ENCODE measurements at regions not wholly inside any gene's neighbourhood (a gene's known extent, or its start where the extent isn't known, plus 50 kb on each side); places are given as distances from the start of the nearest gene placed in this dataset.
"Not testable (repeated sequence)": the region's sequence is repeated elsewhere in the genome, so short reads cannot be mapped to it uniquely, and the experiment has no call there.

DNA sequence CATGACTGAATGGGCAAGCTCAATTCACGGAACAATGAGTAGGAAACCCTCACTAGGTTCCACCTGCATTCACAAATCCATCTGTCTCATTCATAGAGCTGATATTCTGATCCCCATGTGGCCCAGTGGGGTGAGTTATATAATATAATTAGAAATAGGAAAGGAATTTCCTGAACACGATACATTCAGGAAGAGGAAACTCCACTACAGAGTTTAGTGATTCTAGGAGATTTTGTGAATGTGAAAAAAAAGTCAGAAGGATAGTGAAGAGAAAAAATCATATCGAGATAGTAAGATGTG lies 471.2 kb downstream of the GASK1B start:
- in situ Hi-C loops (cut with HindIII; ENCODE audit: low sequenced_read_pairs): no loop called here

DNA sequence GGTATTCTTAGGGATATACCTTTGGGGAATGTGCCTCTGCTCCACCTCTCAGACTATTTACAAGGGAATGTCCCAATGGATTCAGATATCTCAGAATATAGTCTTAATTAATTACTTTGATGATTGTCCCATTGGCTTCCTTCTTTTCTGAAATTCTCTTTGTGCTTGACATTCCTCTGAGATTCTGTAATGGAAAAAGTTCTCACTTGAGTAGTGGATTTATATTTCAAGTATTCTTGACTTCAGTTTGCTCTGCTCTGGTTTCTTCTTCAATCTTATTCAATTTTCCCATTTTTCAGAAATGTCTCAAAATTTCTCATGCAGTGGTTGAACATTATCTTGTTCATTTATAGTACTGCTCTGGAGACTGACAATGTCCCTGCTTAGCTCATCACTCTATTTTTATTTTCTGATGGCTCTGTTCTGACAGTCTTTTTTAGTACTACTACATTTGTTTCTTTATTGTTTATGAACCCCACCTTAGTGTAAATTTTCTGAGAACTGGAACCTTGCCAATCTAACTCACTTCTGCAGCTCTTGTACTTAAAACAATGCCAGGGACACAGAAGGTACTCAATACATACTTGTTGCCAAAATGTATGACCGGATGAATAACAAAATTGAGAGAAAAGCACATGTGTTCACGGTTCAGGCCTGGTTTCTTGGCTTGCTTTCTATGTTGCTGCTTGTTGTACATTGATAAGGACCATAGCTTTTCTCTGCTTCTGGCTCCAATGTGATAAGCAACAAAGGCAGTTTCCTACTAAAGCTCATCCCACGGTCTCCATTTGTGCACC lies 471.7 kb downstream of the GASK1B start:
- in situ Hi-C loops (cut with HindIII; ENCODE audit: low sequenced_read_pairs): no loop called here

DNA sequence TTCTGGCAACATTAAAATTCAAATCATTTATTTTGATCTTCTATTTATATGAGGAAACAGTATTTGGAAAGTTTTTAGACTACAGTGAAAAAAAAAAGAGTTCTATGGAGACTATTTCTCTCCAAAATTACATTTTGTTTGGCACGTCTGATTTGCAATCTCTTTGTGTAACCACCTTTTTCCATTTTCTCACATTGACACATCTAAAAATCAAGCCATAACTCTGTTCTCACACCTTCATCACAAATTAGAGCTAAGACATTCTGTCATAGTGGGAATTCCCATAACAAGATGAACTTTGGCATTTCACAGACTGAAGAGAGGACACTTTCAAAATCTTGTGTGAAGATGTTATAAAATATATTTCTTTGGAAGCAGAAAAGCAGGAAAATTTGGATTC lies 468.9 kb downstream of the GRIA2 start:
- in situ Hi-C loops (cut with HindIII; ENCODE audit: low sequenced_read_pairs): no loop called here

DNA sequence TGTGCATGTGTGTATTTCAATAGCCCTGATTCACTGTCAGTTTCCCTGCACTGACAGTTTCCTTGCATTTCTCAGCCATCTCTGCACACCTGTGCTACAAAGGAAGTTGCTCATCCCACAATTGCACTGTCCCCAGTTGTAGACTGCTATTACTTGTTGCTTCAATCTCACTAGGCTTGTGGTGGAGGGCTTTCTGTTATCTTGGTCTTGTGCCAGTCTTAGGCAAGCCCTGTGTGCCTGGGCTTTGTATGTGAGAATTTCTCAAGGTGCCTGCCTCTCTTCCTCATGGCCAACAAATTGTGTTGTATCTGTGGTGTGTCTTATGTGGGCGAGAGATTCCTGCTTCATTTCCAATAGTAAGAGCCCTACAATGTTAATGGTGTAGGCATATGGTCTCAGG lies 467.4 kb downstream of the GRIA2 start:
- in situ Hi-C loops (cut with HindIII; ENCODE audit: low sequenced_read_pairs): no loop called here

DNA sequence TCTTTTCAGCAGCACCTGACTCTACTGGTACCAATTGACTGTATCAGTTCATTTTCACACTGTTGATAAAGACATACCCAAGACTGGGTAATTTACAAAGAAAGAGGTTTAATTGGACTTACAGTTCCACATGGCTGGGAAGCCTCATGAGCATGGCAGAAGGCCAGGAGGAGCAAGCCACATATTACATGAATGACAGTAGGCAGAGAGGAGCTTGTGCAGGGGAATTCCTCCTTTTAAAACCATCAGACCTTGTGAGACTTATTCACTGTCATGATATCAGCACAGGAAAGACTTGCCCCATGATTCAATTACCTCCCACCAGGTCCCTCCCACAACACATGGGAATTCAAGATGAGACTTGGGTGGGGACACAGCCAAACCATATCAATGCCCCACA lies 458.8 kb downstream of the GRIA2 start:
- in situ Hi-C loops (cut with HindIII; ENCODE audit: low sequenced_read_pairs): not testable (repeated sequence)

DNA sequence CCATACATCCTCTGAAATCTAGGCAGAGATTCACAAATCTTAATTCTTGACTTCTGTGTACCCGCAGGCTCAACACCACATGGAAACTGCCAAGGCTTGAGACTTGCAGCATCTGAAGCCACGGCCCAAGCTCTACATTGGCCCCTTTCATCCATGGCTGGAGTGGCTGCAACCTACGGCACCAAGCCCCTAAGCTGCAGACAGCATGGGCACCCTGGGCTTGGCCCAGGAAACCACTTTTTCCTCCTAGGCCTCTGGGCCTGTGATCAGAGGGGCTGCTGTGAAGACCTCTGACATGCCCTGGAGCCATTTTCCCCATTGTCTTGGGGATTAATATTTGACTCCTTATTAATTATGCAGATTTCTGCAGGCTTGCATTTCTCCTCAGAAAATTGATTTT lies 457.9 kb downstream of the GRIA2 start:
- in situ Hi-C loops (cut with HindIII; ENCODE audit: low sequenced_read_pairs): no loop called here

DNA sequence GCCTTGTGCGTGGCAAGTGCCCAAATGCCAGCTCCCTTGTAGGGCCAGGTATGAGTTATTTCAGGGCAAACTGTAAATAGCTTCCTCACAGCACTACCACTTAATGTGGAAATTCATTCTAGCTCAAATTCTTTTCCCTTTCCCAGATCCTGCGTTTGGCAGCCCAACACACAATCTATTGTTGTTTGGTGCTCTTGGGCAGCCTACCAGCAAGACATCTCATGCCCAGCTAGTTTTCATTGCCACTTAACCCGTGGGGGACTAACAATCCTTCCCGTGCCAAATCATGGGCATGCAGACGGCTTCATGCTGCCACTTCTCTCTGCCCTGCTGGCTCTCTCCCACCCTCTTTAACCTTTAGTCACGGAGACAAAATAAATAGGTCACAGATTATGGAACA lies 454.2 kb downstream of the GRIA2 start:
- in situ Hi-C loops (cut with HindIII; ENCODE audit: low sequenced_read_pairs): no loop called here

DNA sequence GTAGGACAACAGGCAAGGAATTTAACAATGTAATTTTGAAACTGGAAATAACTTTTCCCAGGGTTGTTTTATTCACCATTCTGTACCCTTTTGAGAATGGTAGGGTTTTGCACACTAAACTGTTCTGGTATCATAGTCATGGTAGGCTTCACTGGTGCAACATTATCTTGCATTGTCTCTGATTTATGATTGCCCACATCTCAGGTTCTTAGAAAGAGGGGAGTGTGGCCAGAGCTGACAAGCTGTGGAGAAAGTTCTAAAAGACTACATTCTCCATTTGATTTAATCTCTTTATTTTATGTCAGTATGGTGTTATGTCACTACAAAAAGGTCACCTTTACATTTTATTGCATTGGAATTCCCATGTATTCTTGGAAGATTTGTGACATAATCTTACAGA lies 447.3 kb downstream of the GRIA2 start:
- in situ Hi-C loops (cut with HindIII; ENCODE audit: low sequenced_read_pairs): no loop called here

DNA sequence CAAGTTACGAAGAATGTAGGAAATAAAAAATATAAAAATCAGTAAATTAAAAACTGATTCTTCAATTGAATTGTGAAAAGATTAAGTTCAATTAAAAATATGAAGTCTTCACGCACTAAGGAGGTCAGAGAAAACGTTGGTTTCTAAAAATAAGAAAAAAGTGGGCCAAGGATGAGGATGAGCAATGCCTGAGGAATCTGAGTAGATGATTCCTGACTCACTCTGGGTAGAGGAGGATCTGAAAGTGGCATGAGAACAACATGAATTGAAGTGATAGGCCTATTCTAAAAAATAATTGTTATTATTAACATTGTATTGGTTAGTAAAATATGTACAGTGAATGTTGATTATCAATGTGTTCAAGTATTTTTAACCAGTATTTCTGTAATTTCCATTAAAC lies 444.2 kb downstream of the GRIA2 start:
- in situ Hi-C loops (cut with HindIII; ENCODE audit: low sequenced_read_pairs): no loop called here

DNA sequence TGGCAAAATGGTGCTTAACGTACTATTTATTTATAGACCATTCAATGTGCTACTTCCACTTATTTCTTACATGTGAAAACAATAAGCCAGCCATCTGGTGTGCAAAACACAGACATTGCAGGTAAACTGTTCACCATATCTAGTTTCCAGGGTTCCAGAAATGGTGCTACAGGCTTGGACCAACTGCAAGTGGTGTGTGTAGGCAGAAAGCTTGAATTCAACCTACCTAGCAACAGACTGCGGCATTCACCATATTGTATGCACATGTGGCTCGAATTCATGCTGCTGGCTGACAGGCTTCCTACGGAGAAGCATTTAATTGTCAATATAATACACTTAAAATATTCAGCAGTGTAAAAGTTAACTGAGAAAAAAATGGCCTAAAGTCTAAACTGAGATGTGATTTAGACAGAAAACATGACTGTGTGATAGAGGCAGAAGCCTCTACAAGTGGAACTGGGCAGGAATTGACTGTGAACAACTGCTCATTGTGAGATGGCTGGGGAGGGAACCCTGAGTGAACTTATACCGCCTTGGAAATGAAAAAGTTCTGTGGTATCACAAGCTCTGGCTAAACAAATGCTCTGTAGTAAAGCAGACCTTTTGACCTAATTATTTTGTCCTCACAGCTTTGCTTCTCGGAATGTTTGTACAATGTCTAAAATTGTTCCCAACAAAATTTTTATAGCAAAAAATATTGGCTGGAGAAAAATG lies 434.7 kb downstream of the GRIA2 start:
- in situ Hi-C loops (cut with HindIII; ENCODE audit: low sequenced_read_pairs): no loop called here

DNA sequence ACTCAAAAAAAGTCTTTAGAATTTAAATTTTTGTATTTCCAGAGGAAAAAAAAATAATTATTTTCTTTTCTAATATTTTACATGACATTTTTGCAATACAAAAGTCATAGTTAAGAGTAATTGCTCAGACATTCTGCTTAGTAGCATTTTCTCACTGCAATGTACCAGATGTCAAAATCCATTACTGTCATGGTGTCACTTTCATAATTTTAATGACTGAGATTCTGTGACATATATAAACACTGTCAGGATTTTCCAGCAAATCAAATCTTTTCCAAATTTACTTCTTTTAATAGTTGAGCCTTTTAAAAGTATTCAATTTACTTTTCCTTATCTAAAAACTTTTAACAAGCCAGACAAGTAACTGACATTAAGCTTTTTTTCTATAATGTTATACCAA lies 422.7 kb downstream of the GRIA2 start:
- in situ Hi-C loops (cut with HindIII; ENCODE audit: low sequenced_read_pairs): no loop called here

DNA sequence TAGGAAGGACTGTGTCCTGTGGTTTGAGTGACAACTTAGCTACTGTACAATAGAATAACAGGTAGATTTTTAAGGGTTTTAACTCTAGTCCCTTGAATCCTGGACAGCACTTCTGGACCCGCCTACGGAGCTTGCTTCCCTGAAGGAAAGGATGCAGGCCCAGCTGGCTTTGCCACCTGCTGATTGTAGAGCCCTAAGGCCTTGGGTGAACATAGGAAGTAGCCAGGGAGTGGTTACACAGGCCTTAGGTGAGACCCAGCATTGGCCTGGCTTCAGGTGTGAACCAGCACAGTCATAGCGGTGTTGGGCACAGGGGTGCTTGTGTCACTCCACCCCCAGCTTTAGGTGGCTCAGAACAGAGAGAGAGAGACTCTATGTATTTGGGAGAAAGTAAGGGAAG lies 413.5 kb downstream of the GRIA2 start:
- in situ Hi-C loops (cut with HindIII; ENCODE audit: low sequenced_read_pairs): no loop called here

DNA sequence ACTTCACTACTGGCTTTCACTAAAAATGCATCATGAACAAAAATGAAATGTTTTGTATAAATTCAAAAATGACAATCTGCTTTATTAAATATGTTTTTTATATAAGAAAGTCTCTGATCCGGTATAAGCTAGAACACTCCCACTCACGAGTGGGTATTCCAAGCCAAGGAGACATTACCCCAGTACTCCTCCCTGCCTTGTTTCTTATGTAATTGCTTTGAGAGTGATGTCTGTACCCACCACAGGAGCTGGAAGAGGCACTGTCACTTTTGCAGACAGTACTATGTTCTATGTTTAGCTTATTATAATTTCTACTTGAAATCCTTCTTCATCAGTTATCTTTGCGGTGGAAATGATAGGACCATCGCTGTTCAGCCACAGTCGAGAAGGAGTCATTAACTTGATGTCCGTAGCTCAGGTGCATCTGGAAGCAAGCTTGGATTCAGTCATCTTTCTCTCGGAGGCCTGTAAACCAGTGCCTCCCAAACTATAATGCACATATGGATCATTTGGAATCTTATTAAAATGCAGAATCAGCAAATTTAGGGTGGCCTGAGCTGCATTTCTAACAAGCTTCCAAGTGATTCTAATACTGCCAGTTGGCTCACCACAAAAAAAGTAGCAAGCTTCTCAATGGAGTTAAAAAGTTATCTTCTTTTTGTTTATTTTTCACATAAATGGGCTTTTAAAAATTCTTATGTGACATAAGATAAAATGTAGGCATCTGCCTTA lies 396.4 kb downstream of the GRIA2 start:
- in situ Hi-C loops (cut with HindIII; ENCODE audit: low sequenced_read_pairs): no loop called here

DNA sequence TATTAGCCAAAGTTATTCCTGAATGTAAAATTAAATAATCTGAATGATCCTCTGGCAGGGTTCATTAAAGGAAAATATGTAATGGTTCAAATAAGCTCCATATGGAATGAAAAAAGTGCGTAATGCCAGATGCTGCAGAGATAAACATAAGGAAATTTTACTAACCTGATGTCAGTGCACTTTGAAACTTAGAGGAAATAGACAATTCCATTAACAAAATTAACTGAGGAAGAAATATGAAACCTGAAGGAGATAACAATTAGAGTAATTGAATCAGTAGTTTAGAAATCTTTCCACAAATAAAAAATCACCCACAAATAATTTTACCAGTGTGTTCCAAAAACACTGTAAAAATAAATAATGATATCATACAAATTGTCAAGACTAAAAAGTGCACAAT lies 387.5 kb downstream of the GRIA2 start:
- in situ Hi-C loops (cut with HindIII; ENCODE audit: low sequenced_read_pairs): no loop called here

DNA sequence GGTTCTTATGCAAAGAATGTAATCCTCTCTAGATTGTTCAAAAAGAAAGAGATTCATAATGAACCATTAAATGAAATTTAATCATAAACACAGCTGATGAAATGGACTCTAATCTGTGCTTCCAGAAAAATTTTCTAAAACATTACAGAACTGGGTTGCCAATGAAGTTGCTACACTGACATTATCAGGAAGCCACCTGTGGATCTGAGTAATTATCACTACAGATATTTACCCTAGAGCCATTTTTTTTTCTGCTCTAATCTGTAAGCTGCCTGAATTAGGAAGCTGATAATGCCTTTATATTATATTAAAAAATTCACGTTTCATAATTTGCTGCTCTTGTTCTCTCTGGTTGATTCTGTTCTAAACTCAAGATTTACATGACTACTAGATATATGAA lies 380.1 kb downstream of the GRIA2 start:
- in situ Hi-C loops (cut with HindIII; ENCODE audit: low sequenced_read_pairs): no loop called here

DNA sequence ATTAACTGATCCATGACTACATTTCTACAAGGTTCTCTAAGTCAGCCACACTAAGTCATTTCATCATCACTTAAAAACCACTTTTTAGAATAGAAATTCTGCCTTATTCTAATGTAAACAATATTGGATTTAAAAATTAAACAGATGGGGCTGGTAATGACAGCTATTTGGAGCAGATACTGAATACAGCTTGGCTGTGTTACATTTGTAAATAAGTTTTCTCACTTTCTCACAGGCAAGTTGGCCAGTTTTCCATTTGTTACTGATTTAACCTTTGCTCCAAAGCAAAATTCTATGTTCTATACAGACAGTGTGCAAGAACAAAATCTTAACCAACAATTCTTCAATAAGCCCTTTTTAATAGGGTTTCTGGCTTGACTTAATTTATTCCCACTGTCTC lies 370.7 kb downstream of the GRIA2 start:
- in situ Hi-C loops (cut with HindIII; ENCODE audit: low sequenced_read_pairs): no loop called here

DNA sequence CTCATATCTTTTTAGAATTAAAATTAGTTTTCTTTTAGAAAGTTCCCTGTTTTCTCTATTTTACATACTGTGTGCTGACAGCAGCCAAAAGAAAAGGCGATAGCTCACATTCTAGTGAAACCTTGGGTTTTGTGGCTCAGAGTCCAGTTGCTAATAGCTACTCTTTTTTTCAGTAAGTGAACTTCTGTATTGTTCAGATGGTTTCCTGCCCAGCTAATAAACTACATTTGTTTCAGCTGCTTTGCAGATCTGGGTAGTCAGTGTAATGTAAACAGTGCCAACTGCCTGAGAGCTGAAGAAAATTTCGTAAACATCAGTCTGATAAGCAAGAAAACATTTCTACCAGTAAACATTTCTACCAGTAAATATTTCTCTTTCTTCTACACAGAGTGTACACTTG lies 370.2 kb downstream of the GRIA2 start:
- in situ Hi-C loops (cut with HindIII; ENCODE audit: low sequenced_read_pairs): no loop called here

DNA sequence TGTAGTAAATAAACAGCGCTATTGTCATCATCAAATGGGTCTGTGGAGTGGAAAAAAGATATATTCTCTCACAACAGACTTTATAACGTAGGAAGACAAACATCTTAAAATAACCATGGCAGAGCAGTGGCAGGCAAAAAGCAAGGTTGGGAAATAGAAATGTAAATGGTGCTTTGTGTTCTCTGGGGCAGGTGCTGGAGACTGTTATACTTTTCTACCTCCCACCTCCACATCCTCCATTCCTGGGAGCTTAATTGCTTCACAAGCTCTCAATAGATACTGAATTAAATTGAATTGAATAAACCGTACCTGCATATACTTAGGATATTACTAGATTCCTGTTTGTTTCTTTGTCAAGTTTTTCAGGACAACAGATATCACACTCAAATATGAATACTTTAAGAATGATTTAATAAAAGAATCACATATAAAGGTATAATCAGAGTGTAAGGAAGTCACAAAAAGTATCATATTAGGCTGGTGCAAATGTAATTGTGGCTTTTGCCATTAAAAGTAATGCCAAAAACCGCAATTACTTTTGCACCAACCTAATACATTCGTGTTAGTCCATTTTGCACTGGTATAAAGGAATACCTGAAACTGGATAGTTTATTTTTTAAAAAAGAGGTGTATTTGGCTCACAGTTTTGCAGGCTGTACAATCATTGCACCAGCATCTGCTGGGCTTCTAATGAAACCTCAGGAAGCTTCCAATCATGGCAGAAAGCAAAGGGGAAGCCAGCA lies 367.3 kb downstream of the GRIA2 start:
- in situ Hi-C loops (cut with HindIII; ENCODE audit: low sequenced_read_pairs): no loop called here

DNA sequence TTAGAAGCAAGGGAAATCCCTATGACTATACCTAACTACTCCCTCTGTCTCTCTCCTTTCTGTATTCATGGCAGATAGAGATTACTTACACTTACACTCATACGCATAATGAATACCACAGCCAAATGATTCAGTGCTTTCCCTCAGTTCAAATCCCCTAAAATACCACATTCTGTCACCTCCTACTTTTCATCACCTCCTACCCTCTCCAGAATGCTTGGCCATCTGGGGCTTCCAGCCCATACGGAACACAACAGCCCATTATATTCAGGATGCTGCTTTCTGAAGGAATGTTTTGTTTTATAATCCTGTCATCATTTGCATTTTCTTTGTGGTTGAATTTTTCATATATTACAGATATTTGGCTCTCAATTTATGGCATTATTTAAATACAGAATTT lies 361.6 kb downstream of the GRIA2 start:
- in situ Hi-C loops (cut with HindIII; ENCODE audit: low sequenced_read_pairs): no loop called here

DNA sequence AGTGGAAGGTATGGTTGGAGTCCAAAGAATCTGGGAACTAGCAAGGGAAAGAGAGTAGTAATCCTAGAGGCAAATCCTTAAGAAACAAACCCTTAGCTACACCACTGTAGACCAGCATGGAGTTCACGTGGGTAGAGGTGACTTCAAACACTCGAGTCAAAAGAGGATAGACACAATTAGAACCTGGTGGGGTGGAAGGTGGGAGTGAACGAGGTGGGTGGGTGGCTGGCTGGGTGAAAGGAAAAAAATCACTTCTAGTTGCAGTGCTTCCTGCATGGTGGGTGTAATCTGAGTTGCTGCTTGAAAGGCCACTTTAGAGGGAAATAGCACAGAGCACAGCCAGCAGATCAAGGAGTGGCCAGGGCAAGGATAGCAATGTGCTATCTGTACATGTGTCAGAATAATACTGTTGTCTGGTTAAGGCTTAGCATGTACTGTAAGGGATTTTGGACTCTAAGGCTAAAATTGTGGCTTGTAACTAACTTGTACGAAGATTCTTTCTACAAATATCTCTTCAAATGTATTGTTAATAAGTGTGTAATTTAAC lies 356.2 kb downstream of the GRIA2 start:
- in situ Hi-C loops (cut with HindIII; ENCODE audit: low sequenced_read_pairs): no loop called here

DNA sequence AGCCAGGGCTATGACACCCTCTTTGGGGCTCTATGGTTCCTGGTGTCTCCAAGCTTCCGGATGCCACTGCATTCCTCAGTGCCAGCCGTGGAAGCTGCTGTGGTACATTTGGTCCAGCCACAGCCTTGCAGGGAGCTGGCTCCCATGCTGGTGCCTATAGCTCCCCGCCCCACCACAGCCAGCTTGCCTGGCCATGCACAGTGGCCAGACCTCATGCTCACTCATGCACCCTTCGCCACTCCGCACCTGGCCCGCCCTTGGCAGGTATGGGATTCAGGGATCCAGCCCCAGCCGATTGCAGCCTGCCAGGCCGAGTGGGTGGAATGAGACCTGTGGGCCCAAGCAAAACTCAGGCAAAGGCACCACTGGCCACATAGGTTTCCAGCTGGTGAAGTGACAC lies 354.8 kb downstream of the GRIA2 start:
- in situ Hi-C loops (cut with HindIII; ENCODE audit: low sequenced_read_pairs): no loop called here
